NCI-H2227 (cell line): ENCODE measurements at regions not wholly inside any gene's neighbourhood (a gene's known extent, or its start where the extent isn't known, plus 50 kb on each side); places are given as distances from the start of the nearest gene placed in this dataset.
"Not testable (repeated sequence)": the region's sequence is repeated elsewhere in the genome, so short reads cannot be mapped to it uniquely, and the experiment has no call there.

Source experiments
- DNase-seq: peaks from one replicate; lab custom pipeline; 2025; ENCODE audit not compliant: unreplicated experiment; lab: John Stamatoyannopoulos, UW

DNA sequence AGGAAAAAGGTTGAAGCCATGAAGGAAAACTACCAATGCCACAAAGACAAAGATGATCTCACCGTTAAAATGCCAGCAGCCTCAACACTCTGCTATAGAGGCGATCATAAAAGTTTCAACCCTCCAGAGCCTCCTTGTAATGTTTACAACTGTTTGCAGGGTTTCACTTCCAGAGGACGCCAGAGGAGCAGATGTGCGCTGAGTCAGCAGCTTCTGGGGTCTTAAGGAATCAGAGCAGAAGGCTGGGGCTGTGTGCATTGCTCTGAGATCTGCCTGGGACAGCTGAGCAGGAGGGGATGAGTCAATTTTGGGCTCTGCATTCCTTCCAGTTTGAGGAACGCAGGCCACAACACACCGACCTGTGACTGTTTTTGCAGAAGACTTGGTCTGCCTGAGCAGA, 98.3 kb downstream of the TMEM130 start:
- no peak for DNase-seq

DNA sequence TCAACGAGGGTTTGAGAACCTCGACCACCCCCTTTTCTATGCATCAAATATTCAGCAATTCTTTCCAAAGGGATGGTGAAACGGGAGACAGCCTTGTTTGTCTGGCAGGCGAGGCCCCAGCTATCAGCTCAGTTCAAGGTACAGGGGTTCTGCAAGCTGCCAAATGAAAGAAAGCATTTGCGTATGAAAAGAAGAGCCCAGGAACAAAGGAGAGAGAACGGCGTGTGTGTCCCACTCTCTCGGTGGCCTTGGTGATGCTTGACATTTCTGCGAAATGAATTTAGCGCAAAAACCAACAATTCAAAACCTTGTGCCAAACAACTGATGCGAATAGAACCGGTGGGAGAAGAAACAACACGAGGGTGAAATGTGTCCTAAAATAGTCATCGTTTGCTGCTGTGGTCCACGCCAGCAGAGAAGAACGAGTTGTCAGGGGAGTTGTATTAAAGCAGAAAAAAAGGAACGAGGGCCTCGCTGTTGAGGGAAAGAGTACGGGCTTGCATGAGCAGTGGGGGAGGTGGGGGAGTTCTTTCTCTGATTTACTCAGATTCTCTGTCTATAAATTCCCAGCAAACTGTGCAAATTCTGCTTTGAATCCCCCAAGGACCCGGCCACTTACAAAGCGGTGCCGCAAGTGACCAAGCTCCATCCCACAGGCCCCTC, 97.7 kb downstream of the TMEM130 start:
- no peak for DNase-seq

DNA sequence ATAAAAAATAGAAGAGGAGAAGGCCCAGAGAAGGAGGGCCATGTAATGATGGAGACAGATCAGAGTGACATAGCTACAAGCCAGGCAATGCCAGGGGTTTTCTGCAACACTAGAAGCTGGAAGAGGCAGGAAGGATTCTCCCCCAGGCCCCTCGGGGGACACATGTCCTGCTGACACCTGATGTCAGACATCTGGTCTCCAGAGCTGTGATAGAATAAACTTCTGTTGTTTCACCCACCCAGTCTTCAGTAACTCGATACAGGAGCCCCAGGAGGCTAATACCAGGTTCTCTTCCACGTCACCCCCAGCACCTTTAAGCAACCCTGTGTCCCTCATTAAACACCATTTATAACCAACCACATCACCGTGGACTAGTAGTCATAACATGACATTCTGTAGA, 94.9 kb downstream of the TMEM130 start:
- no peak for DNase-seq

DNA sequence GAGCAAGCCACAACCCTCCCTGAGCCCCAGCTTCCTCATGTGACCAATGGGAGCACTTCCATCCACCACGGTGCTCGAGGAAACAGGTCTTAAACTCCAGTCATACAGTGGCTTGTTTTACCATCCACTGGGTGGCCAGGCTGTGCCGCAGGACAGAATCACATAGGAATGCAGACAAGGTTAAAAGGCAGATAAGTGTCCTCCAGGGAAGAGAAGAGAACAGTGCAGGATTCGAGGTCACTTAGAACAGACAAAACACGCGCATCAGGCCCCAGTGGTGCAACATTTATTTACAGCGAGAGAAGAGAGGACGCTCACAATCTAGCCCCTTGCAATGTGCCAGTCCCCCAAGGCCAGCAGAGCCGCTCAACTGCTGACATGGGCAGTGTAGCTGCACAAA, 92.8 kb downstream of the TMEM130 start:
- DNase-seq: no peak

DNA sequence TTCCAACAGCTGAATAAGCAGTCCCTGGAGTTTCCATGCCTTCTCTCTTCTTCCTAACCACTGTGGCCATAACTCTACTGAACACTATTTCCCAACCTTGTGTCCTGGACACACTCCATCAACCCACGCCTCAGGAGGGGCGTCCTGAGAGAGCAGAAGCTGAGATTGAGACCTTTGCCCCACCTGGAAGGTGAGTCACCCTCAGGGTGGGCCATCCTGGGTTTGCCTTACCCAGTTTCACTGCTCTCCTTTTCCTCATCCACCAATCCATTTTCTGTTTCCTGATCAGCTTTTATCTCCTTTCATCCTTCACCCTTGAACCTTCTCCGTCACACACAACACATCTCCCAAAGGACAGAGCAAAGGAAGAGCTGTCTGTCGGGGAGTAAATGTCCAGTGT, 91.4 kb downstream of the TMEM130 start:
- no peak for DNase-seq

DNA sequence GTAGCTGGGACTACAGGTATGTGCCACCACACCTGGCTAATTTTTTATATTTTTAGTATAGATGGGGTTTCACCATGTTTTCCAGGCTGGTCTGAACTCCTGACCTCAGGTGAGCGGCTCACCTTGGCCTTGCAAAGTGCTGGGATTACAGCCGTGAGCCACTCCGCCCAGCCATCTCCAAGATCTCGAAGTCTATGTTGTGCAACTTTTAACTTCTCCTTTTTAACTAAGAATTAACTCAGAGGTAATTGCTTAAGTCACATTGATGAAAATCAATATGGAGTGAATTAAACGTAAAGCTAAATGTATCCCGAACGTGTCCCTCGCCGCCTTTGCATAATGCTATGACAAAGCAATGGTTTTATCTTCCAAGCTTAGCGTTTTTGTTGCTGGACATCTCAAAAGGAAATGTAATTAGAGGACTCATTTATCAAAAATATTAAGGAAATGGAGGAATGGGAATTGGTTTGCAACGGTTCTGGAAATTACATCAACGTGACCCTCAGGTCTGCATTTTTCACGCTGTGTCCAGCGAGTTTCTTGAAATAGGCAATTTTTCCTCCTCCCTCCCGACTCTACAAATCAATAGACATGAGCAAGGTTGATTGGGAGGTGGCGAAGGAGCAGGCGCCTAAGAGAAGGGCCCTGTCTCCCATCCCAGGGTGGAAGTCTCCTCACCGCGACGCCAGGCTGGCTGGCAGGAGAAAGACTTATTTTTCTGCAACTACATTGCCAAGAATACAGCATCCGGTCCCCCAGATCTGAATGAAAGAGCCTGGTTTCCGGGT, 89.8 kb downstream of the TMEM130 start:
- DNase-seq: no peak

DNA sequence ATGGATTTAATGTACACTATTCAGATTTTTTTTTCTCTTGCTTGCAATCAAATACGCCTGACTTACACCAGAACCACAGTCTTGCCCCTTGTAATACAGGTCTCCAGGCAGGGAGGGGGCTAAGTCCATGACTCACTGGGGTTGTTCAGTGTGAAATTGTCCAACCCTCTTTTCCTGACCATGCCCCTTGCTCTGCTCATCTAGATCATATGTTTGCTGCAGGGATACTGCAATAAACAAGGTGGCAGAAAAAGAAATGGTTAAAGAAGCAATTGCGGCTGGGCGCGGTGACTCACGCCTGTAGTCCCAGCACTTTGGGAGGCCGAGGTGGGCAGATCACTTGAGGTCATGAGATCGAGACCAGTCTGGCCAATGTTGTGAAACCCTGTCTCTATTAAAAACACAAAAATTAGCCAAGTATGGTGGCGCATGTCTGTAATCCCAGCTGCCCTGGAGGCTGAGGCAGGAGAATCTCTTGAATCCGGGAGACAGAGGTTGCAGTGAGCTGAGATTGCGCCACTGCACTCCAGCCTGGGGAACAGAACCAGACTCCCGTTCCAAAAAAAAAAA, 85.5 kb downstream of the TMEM130 start:
- no peak for DNase-seq

DNA sequence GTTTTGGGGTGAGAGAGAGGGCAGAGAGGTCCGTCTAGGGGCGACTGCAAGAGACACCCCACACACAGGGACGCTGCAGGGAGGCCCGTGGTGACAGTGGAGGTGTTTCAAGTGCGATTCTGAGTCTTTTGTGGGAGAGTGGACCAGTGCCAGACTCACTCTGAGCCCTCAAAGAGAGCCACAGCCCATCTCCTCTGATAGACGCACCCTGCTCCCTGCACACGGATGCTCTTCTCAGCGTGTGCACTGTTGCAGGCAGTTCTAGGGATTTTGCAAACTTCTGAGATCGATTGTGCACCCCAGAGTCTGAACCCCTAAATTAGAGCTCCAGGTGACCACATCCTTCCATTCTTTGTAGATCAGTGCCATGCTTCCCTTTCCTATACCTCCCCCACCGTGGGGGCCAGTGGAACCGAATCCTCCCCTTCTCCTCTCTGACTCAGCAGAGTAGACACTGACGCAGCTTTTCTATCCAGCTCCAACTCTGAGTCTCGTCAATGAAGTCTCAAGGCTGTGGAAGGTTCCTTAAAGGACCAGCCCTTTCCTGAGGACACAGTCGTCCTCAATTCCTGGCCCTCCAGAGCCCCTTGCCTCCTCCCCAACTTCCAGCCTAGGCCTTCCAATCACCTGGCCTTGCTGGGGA, 83.8 kb downstream of the TMEM130 start:
- DNase-seq: no peak

DNA sequence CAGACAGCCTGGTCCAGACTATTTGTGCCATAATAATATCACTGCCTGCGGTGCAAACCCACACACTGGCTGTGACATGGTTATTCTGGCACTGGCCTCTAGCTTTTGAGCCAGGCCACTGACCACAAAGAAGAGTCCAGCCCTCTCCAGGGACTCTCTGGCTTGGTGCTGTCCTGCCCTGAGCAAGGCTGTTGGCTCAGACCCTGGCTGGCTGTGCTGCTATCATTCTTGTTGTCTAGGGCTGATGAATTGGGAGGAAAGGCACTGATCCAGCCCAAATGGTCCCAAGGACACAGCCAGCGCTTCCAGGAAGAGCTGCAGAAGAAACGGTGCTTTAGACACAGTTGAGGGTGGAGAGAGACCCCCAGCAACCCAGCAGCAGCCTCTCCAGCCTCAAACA, 80.8 kb downstream of the TMEM130 start:
- DNase-seq: no peak

DNA sequence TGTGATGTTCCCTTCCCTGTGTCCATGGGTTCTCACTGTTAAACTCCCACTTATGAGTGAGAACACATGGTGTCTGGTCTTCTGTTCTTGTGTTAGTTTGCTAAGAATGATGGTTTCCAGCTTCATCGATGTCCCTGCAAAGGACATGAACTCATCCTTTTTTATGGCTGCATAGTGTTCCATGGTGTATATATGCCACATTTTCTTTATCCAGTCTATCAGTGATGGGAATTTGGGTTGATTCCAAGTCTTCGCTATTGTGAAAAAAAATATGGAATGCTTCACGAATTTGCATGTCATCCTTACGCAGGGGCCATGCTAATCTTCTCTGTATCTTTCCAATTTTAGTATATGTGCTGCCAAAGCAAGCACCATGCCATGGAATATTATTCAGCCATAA, 75.4 kb downstream of the TMEM130 start:
- DNase-seq: not testable (repeated sequence)

DNA sequence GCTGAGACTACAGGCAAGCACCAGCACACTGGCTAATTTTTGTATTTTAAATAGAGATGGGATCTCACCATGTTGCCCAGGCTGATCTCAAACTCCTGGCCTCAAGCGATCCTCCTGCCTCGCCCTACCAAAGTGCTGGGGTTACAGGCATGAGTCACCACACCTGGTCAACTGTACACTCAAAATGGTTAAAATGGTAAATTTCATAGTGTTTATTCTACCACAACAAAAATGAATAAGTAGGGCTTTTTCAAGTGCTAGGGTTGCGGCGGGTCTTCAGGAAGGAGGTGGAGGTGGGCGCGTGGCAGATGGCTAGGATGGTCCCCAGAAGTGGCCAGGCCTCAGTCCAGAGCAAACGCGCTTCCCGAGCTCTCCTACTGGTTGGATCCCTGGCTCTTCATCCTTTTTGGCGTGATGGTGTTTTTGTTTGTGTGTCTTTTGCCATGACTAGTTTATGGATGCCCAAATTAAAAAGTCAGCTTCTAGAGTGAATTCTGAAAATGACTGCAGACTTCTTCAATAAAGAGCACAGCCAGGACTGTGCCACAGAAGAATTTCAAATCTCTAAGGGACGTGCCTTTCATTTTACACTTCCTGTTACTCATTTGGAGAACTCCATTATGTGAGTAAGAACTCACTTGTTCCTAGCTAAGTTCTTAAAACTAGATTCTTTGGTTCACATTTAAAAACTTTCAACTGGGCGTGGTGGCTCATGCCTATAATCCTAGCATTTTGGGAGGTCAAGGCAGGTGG, 73.9 kb downstream of the TMEM130 start:
- DNase-seq: no peak
